Ovary (tissue), 7 donors: ENCODE measurements at regions not wholly inside any gene's neighbourhood (a gene's known extent, or its start where the extent isn't known, plus 50 kb on each side); places are given as distances from the start of the nearest gene placed in this dataset.

Experiments used
- DNase-seq, 5 donors: peaks; one replicate each; pipeline ENCODE4 v3.0.0-alpha.2; 2019 to 2020
- H3K27ac ChIP-seq, 2 donors: fragments of 200-600 bp; one replicate each; pipeline versions ENCODE4 v1.5.1 to v1.8.0; 2019 to 2022
- H3K27me3 ChIP-seq: fragments of 200-600 bp; one replicate; pipeline ENCODE4 v1.8.0; 2022
- H3K36me3 ChIP-seq: fragments of 200-600 bp; sonication (generic); one replicate; pipeline ENCODE4 v1.5.1; 2019
- H3K4me1 ChIP-seq: one replicate; pipeline ENCODE4 v1.8.1; 2013; ENCODE audit warnings: mild to moderate bottlenecking, moderate library complexity; ENCODE audit not compliant: insufficient read depth
- H3K4me3 ChIP-seq: fragments of 200-600 bp; sonication (generic); one replicate; pipeline ENCODE4 v1.5.1; 2017
- H3K9me3 ChIP-seq, 2 donors: fragments of 200-600 bp in 1 of 2; sonication (generic) in 1 of 2; one replicate each; pipeline versions ENCODE4 v1.5.1 to v1.8.1; 2013 to 2019; ENCODE audit warnings: mild to moderate bottlenecking in 1 of 2, moderate library complexity in 1 of 2
- EP300 ChIP-seq: sonication (generic); formaldehyde crosslinking; IDR thresholded peaks from one replicate; pipeline ENCODE4 v1.6.1; 2017; ENCODE audit warnings: antibody characterized with exemption
- POLR2A ChIP-seq: fragments of 450-650 bp; IDR thresholded peaks from one replicate; pipeline ENCODE4 v1.6.1; 2017; ENCODE audit warnings: antibody characterized with exemption, mild to moderate bottlenecking, moderate library complexity
- WGBS, 3 donors: extraction: QIAGEN DNeasy Blood & Tissue Kit in 1 of 3; methylation state at CpG; one replicate each; pipeline versions ENCODE4 v1.1.5 to v1.1.7; 2013 to 2017; 5-methylcytosine and 5-hydroxymethylcytosine counted together
- intact Hi-C, 4 donors: fragments of 100-400 bp; cut with DNase I; formaldehyde crosslinking; loops; one replicate each; pipeline versions ENCODE4 v1.11.0 to v1.15.1; 2022 to 2023
- TF ChIP-seq, protein P1 (sequence below), 3 donors: fragments of 450-650 bp in 2 of 3; fragments of 200-600 bp in 1 of 3; IDR thresholded peaks; one replicate each; pipeline versions ENCODE4 v1.5.1 to v1.8.0; 2016 to 2022; ENCODE audit warnings: antibody characterized with exemption in 3 of 3, mild to moderate bottlenecking in 1 of 3
- donor health status: DM: no; HTN: no; CAD: no; lungs with moderate emphysema.
- donor health status: DM: no; HTN: no; CAD: no.
- donor health status: Bipolar disorder and iron deficiency.
- donor health status: DM: no; HTN: no; CAD: no.
- donor health status: DM: yes; HTN: yes; CAD: no.

DNA sequence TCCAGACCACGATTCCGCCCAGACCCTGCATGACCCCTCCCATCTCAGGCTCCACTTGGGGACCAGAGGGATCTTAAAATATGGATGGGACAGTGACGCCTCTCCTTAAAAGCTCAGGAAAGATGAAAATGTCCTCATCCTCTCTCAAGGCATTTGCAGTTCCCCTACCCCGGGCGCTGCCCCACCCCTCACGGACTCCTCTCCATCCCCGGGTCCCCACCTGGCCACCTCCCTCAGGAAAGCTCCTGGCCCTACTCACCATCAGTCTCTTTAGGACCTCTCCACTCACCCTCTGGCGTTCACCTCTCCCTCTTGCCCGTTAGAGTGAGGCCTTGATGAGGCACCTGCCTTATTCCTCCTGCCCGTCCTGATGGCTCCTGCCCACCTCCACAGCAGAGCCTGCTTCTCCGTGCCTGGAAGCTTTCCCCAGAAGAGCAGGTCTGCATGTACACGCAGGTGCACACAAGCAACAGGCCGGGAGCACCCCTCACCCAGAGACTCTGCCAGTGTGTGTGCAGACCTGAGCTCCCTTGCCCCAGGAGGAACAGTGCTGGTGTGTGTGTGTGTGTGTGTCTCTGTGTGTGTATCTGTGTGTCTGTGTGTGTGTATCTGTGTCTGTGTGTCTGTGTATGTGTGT is 105.6 kb upstream of the NXT1 start:
- 84 to 90% (median 88%) methylated on average over 13 of the region's 13 CpGs for WGBS, 3 donors
- no peaks in the 10 kb centered on the region for H3K9me3 ChIP-seq
- TF ChIP-seq, protein P1, sequence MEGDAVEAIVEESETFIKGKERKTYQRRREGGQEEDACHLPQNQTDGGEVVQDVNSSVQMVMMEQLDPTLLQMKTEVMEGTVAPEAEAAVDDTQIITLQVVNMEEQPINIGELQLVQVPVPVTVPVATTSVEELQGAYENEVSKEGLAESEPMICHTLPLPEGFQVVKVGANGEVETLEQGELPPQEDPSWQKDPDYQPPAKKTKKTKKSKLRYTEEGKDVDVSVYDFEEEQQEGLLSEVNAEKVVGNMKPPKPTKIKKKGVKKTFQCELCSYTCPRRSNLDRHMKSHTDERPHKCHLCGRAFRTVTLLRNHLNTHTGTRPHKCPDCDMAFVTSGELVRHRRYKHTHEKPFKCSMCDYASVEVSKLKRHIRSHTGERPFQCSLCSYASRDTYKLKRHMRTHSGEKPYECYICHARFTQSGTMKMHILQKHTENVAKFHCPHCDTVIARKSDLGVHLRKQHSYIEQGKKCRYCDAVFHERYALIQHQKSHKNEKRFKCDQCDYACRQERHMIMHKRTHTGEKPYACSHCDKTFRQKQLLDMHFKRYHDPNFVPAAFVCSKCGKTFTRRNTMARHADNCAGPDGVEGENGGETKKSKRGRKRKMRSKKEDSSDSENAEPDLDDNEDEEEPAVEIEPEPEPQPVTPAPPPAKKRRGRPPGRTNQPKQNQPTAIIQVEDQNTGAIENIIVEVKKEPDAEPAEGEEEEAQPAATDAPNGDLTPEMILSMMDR (IDR thresholded peaks at IDR 0.05), result no peak

DNA sequence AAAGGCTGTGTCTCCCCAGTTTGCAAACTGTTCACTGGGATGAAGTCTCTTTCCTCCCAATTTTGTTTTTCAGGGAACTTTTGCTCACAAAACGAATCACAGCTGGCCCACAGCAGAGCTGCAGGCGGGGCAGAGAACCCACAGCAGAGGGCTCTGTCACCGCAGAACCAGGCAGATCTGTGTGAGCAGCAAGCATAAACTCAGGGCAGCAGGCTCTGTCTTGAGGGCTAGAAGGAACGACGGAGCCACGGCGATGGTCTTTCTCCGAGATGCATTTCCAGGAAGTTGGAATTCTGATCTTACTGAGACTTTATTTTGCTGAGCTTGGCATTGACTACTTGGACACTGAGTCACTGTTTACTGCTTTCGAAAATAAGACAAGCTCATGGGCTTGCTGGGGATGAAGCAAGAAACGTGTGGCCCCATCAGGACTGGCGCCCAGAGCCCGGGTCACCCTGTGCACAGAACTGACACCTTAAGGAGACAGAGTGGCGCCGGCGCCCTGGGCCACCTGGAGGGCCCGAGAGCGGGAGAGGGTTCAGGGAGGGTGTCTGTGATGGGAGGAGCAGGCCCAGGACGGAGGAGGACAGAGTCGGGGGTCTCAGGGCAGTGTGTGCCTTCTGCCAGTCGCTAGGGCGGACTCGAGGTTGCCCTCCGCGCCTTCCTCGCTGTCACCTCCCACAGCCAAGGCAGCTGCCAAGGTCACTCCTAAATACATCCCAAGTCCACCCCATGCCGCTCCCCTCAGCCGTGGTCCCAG is 106.3 kb upstream of the NXT1 start:
- 68 to 77% (median 75%) methylated on average over 27 of the region's 27 CpGs for WGBS, 3 donors
- Histone ChIP-seq H3K27ac (no peak overlapping the region), H3K4me1 (peaks cover 2% of the 10 kb centered on the region), H3K4me3 (no peak overlapping the region), H3K9me3 (no peaks in the 10 kb centered on the region), H3K27me3 (no peaks in the 10 kb centered on the region), H3K36me3 (no peaks in the 10 kb centered on the region)
- no peak for DNase-seq
- intact Hi-C loops, result loop anchor here in 2 of 4 donors (5.0 to 10.0 kb wide), 3 partner anchors 100 to 550 kb away; partner anchors contain the start of gene THBD (in 1 of the 2)
- TF ChIP-seq EP300 (no peak), POLR2A (no peak)
- TF ChIP-seq, protein P1 (IDR thresholded peaks at IDR 0.05), result no peak

More for the DNA sequence above, 105.6 kb upstream of the NXT1 start:
- Histone ChIP-seq H3K27ac (no peak overlapping the region), H3K4me3 (no peak overlapping the region), H3K36me3 (no peaks in the 10 kb centered on the region), H3K4me1 (peaks cover 2% of the 10 kb centered on the region), H3K27me3 (no peaks in the 10 kb centered on the region)
- intact Hi-C loops, result loop anchor here in 2 of 4 donors (5.0 to 10.0 kb wide), 3 partner anchors 100 to 550 kb away; partner anchors contain the start of gene THBD (in 1 of the 2)
- DNase-seq, result no peak

DNA sequence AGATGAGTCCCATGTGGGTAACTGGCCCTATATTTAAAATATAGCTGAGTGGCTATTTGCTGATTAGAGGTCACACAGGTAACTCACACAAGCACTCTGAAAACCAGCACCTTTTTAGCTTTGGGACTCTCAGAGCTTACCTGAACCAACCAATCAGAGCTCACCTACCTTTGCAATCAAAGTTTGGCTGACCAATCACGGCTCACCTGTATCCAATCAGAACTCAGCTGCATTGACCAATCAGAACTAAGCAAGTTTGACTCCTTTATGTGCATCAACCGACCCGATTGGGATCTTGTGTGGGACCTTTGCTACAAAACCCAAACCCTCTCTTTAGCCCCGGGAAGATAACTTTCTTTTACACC is 106.8 kb upstream of the NXT1 start:
- intact Hi-C loops, result loop anchor here in 2 of 4 donors (5.0 to 10.0 kb wide), 3 partner anchors 101 to 549 kb away; partner anchors contain the start of gene THBD (in 1 of the 2)
- Histone ChIP-seq H3K4me1 (peaks cover 2% of the 10 kb centered on the region), H3K27me3 (no peaks in the 10 kb centered on the region), H3K27ac (no peak overlapping the region), H3K36me3 (no peaks in the 10 kb centered on the region), H3K4me3 (no peak overlapping the region), H3K9me3 (no peaks in the 10 kb centered on the region)
- DNase-seq, result no peak
- WGBS, 3 donors, result 78 to 84% (median 80%) methylated on average over 4 of the region's 4 CpGs
- TF ChIP-seq POLR2A (no peak), EP300 (no peak)
- TF ChIP-seq, protein P1 (IDR thresholded peaks at IDR 0.05), result no peak

DNA sequence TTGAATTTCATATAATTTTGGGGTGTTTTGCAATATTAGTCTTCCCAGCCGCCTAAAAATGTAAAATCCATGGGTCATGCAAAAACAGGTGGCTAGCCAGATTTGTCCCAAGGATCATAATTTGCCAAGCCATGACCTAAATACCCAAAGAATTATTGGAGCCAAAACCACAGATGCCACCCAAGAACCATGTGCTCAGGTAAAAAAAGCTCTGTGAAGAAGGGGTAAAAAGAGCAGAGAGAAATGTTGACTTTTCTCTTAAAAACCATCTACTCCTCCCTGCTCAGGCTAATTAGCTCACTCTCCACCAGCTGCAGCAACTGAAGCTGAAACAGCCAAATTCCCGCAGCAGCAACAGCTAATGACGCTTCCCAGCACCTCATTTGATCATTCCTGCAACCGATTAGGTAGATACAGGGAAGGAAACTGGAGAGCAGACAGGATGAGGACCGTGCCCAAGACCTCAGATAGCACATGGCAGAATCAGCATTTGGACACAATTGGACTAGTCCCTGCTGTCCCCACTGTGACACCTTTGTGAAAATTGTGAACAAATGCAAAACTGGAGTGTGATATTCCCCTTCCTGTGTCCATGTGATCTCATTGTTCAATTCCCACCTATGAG is 107.9 kb upstream of the NXT1 start:
- TF ChIP-seq EP300 (no peak), POLR2A (no peak)
- TF ChIP-seq, protein P1 (IDR thresholded peaks at IDR 0.05), result no peak
- Histone ChIP-seq H3K27me3 (no peaks in the 10 kb centered on the region), H3K4me3 (no peak overlapping the region), H3K36me3 (no peaks in the 10 kb centered on the region), H3K9me3 (no peaks in the 10 kb centered on the region), H3K4me1 (peaks cover 2% of the 10 kb centered on the region), H3K27ac (no peak overlapping the region)
- no peak for DNase-seq
- 56 to 59% (median 56%) methylated on average over 5 of the region's 5 CpGs for WGBS, 3 donors
- intact Hi-C loops, result loop anchor here in 2 of 4 donors (5.0 to 10.0 kb wide), 3 partner anchors 102 to 548 kb away; partner anchors contain the start of gene THBD (in 1 of the 2)
